Muscle of leg (tissue), 3 donors: ENCODE measurements at regions not wholly inside any gene's neighbourhood (a gene's known extent, or its start where the extent isn't known, plus 50 kb on each side); places are given as distances from the start of the nearest gene placed in this dataset.
A peak's percentile ranks its signal among the peaks of the same experiment; 100 is the strongest.

ENCODE experiments used
- DNase-seq: peaks from one replicate; pipeline ENCODE4 v3.0.0; 2013
- H3K27ac ChIP-seq: one replicate; pipeline ENCODE4 v1.5.1; 2013; ENCODE audit warnings: mild to moderate bottlenecking, low read length, control low read depth
- H3K27me3 ChIP-seq: one replicate; pipeline ENCODE4 v1.6.1; 2013; ENCODE audit warnings: low read length; ENCODE audit not compliant: control insufficient read depth, insufficient read depth
- H3K36me3 ChIP-seq: one replicate; pipeline ENCODE4 v1.6.1; 2013; ENCODE audit warnings: low read length; ENCODE audit not compliant: control insufficient read depth, insufficient read depth
- H3K4me1 ChIP-seq: one replicate; pipeline ENCODE4 v1.6.1; 2013; ENCODE audit warnings: low read length; ENCODE audit not compliant: control insufficient read depth, insufficient read depth
- H3K4me3 ChIP-seq: one replicate; pipeline ENCODE4 v1.5.1; 2013; ENCODE audit warnings: low read length, control low read depth
- H3K9me3 ChIP-seq: replicated peaks from 2 replicates; pipeline ENCODE4 v1.6.1; 2013; ENCODE audit warnings: low read depth, low read length; ENCODE audit not compliant: control insufficient read depth
- WGBS: methylation state at CpG from one replicate; pipeline ENCODE4 v1.1.5; 2013; ENCODE audit warnings: missing lambda C conversion rate; ENCODE audit not compliant: insufficient coverage; 5-methylcytosine and 5-hydroxymethylcytosine counted together

DNA sequence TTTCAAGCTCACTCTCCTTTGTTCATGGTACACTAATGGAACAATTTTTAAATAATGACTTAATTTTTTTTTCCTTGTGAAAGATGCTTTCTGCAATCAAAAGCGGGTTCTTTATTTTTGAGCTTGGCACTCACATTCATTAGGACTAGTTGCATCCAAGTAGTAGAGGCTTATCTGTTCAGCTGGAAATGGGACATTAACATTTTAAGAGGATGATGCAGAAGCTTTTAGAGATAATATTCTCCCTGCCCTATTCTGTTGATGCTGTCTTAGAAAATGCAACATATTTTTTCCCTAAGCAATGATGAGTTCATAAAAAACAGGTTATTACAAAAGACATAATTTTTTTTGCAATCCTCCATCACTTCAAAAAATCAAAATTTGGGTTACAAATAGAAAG is 900.6 kb downstream of the NTRK3 start:
- H3K27me3 ChIP-seq: no peaks in the 10 kb centered on the region
- DNase-seq: no peak
- no CpG with 5 or more reads among the region's 1 CpG for WGBS

DNA sequence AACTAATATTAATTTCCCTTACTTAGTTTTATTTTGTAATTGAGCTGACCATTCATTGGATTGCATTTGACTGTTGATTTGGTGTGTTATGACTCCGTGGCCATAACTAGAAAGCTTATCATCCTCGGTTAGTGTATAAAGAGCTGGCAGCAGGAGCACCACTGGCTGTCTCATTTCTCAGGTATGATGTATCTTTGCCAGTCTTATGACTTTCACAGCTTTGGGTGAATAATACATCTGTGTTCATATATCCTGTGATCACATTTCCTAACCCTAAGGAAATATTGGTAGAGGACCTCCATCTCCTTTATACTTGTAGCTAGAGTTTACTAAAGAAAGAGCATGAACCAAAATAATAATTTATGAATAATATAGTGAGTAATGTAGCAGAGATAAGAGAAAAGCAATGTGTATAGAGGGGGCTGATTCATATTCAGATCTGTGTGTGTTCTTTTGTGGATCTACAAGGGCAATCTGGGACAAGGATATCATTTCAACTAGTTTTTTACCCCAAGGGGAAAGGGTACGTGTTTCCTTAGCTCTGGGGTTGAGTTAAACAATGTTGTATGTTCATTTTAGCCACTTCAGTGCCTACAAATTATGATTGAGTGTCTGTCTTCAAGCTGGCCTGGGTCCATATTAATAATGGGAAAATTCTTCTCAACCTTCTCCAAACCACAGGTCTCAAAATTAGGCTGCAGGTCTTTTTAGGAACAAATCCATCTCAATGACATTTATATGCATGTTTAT is 901.7 kb downstream of the NTRK3 start:
- H3K27ac ChIP-seq: no peak overlapping the region

More for the DNA sequence above, 900.6 kb downstream of the NTRK3 start:
- Histone ChIP-seq H3K36me3 (no peaks in the 10 kb centered on the region), H3K9me3 (no peaks in the 10 kb centered on the region), H3K4me1 (no peaks in the 10 kb centered on the region), H3K27ac (no peak overlapping the region), H3K4me3 (no peak overlapping the region)

DNA sequence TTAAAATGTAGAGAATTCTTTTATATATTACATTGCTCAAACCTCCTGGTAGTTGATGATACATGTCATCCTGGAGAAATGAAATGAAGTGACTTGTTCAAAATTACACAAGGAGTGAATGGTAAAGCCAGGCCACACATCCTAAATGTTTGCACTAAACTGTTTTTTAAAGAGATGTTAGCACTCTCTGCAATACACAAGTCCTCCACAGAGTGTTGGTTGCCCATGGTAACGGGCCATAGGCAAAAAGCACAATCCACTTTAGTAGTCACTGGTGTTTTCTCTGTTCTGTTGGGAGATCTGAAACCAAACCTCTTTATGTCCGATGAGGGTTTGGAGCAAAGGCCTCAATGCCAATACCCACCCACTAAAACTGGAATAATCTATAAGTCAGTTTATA is 907.4 kb downstream of the NTRK3 start:
- Histone ChIP-seq H3K27ac (no peak overlapping the region), H3K4me3 (no peak overlapping the region), H3K4me1 (no peaks in the 10 kb centered on the region), H3K9me3 (no peaks in the 10 kb centered on the region), H3K36me3 (no peaks in the 10 kb centered on the region), H3K27me3 (no peaks in the 10 kb centered on the region)
- DNase-seq: no peak
- no CpG with 5 or more reads among the region's 2 CpGs for WGBS

More for the DNA sequence above, 901.7 kb downstream of the NTRK3 start:
- Histone ChIP-seq H3K36me3 (no peaks in the 10 kb centered on the region), H3K27me3 (no peaks in the 10 kb centered on the region), H3K9me3 (no peaks in the 10 kb centered on the region), H3K4me3 (no peak overlapping the region), H3K4me1 (no peaks in the 10 kb centered on the region)
- DNase-seq: no peak
- WGBS: no CpG with 5 or more reads among the region's 3 CpGs

DNA sequence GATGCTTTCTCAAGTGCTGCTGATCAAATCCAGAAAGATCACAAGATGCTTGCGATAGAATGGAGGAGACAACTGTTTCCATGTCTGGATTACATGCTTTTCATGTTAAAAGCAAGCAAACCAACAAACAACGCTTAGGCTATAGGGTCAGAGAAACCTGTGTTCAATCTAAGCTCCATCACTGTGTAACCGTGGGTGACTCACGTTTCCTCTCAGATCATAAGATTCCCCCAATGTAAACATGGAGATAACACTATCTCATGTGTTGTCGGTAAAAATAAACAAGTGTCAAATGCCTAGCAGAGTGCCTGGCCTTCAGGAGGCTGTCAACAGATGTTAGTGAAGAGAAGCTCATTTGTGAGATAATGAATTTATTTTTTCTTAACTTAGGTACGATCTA is 907.8 kb downstream of the NTRK3 start:
- no peaks in the 10 kb centered on the region for H3K4me1 ChIP-seq
- H3K27me3 ChIP-seq: no peaks in the 10 kb centered on the region
- no peaks in the 10 kb centered on the region for H3K36me3 ChIP-seq
- DNase-seq: no peak
- H3K27ac ChIP-seq: no peak overlapping the region
- H3K9me3 ChIP-seq: no peaks in the 10 kb centered on the region
- no CpG with 5 or more reads among the region's 6 CpGs for WGBS
- no peak overlapping the region for H3K4me3 ChIP-seq

DNA sequence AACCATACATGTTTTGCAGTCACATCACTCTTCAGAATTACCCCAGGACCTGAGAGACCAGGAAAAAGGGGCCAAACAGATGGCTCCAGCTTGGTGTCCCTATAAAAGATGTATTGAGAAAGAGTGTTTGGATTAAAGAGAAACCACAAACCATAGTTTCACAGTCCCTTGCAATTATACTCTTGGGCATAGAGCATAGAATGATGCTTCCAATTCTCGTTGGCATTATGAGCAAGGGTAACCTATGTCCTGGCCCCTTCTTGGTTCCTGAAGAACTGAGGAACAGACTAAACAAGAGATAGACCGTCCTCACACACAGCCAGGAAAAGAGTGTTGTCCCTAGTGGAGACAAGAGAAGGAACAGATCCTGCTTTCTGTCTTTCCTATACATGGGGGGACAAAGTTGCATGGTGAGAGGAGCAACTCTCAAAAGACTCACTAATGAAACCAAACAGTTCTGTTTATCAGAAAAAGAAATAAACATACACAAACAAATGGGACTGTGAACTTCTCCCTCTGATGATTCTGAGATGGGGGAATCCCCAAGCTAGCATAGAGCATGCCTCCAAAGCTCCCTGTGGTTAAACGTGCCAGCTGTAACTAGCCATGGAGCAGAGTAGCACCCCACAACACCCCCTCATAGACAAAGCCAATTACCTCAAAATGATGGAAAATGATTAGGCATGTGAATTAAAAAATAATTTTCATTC is 908.6 kb downstream of the NTRK3 start:
- H3K9me3 ChIP-seq: no peaks in the 10 kb centered on the region

DNA sequence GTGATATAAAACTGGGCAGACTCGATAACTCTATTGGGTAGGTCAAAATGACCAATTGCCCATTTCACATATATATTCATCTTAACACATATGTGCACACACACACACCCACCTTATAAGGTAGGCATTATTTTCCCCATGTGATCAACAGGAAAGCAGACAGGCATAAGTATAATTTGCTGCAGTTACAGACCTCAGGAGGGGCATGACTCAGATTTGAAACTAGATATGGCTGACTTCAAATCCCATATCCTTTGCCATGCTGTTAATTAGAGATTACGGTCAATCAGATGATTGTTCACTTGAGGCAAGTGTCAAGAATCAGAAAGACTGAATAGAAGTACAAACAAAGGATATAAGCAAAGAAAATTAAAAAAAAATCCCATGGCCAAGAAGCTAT is 910.6 kb downstream of the NTRK3 start:
- no peaks in the 10 kb centered on the region for H3K27me3 ChIP-seq
- DNase-seq: no peak
- H3K9me3 ChIP-seq: no peaks in the 10 kb centered on the region
- WGBS: no CpG with 5 or more reads among the region's 2 CpGs
- no peaks in the 10 kb centered on the region for H3K4me1 ChIP-seq
- no peak overlapping the region for H3K27ac ChIP-seq
- H3K4me3 ChIP-seq: no peak overlapping the region
- no peaks in the 10 kb centered on the region for H3K36me3 ChIP-seq

More for the DNA sequence above, 908.6 kb downstream of the NTRK3 start:
- Histone ChIP-seq H3K27ac (no peak overlapping the region), H3K36me3 (no peaks in the 10 kb centered on the region), H3K27me3 (no peaks in the 10 kb centered on the region), H3K4me1 (no peaks in the 10 kb centered on the region), H3K4me3 (no peak overlapping the region)
- DNase-seq: no peak
- no CpG with 5 or more reads among the region's 3 CpGs for WGBS

DNA sequence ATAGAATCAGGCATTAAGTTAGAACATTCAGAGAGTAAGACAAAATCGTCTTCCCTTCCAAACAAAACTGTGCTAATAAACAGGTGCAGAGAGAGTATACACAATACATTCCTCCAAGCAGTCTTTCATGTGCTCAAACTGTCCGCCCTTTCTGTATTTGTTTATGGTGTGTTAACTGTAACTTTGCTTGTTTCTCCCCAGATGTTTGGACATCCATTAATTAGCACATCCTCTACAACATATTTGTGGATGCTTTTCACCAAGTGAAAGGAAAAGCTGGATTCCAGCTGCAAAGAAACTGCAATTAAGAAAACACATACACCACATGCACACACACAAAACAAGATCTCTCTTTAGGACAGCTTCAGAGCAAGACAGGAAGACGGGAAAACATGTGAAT is 912.6 kb downstream of the NTRK3 start:
- peak; percentile 18 for DNase-seq
- no peak overlapping the region for H3K4me3 ChIP-seq
- WGBS: no CpG with 5 or more reads among the region's 3 CpGs
- no peaks in the 10 kb centered on the region for H3K27me3 ChIP-seq
- H3K9me3 ChIP-seq: no peaks in the 10 kb centered on the region
- no peaks in the 10 kb centered on the region for H3K4me1 ChIP-seq
- H3K36me3 ChIP-seq: no peaks in the 10 kb centered on the region
- H3K27ac ChIP-seq: no peak overlapping the region

DNA sequence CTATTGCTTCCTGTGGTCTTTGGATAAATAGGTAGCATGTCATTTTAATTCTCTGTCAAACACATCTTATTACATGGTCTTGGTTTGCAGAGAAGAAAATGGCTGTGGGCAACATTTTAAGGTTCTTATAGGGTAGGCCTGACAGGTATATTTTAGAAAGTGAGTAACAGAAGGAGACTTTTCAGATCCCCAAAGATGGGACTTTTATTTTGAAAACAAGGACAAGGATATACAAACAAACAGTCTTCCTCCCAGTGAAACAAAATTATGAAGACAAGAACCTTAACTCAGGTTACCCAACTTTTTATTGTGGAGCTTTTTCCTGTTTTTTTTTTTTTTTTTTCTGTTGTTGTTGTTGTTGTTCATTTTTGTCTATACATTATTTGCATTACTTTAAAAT is 916.2 kb downstream of the NTRK3 start:
- no peaks in the 10 kb centered on the region for H3K4me1 ChIP-seq
- no peak for DNase-seq
- no peak overlapping the region for H3K4me3 ChIP-seq
- no peaks in the 10 kb centered on the region for H3K27me3 ChIP-seq
- H3K36me3 ChIP-seq: no peaks in the 10 kb centered on the region
- H3K27ac ChIP-seq: no peak overlapping the region
- H3K9me3 ChIP-seq: no peaks in the 10 kb centered on the region

DNA sequence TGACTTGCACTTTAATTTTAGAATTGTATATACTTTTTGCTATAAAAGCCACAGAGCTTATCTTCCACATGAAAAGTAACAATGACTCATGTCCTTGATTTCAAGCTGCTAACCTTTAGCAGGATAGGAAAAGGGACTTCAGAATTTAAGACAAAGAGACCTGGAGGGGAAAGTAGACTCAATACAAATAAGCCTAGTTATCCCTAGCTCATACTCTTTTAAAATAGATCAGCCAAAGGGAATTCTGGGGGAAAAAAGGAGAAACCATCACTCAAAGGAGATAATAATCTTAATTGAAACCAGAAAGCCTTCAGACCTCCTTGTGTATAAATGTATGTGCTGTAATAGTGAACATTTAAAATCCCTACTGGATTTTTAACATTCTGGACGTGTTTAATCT is 930.3 kb downstream of the NTRK3 start:
- no peak overlapping the region for H3K4me3 ChIP-seq
- no peak overlapping the region for H3K27ac ChIP-seq
- H3K27me3 ChIP-seq: no peaks in the 10 kb centered on the region
- no peaks in the 10 kb centered on the region for H3K9me3 ChIP-seq
- H3K4me1 ChIP-seq: no peaks in the 10 kb centered on the region
- DNase-seq: no peak
- no CpG with 5 or more reads among the region's 1 CpG for WGBS
- H3K36me3 ChIP-seq: no peaks in the 10 kb centered on the region

DNA sequence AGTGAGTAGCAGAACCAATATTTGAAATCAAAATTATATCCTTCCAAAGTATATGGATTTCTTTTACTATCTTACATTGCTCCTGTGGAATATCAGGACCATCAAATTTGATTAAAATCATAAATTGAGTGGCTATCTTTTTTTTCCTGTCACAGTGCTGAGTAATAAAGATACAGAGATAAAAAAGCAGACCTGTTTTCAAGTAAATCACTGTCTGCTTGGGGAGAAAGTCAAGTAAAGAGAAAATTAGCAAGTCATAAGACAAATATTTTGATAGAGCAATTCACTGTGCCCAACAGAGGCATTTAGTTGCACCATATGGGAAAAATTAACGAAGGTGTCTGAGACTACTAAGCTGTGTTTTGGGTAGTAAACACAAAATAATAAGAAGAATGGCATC is 933.7 kb downstream of the NTRK3 start:
- Histone ChIP-seq H3K27ac (no peak overlapping the region), H3K9me3 (no peaks in the 10 kb centered on the region), H3K27me3 (no peaks in the 10 kb centered on the region), H3K4me1 (no peaks in the 10 kb centered on the region), H3K4me3 (no peak overlapping the region), H3K36me3 (no peaks in the 10 kb centered on the region)
- WGBS: no CpG with 5 or more reads among the region's 1 CpG
- DNase-seq: no peak
